Endothelial cell of umbilical vein (primary cell): ENCODE measurements at regions not wholly inside any gene's neighbourhood (a gene's known extent, or its start where the extent isn't known, plus 50 kb on each side); places are given as distances from the start of the nearest gene placed in this dataset.

ENCODE experiments used
- EZH2 ChIP-seq: IDR thresholded peaks from 2 replicates; pipeline ENCODE4 v1.6.1; 2012; ENCODE audit warnings: borderline replicate concordance, low read depth, mild to moderate bottlenecking, moderate library complexity, low read length, inconsistent platforms; ENCODE audit not compliant: severe bottlenecking
- MYC ChIP-seq: IDR thresholded peaks from one replicate; pipeline ENCODE4 v1.6.1; 2011; ENCODE audit warnings: mild to moderate bottlenecking, low read depth, low read length

GRCh38 chr3:80060664-80061063 lies 292.9 kb upstream of the ROBO1 start:
- TF ChIP-seq EZH2 (no peak), MYC (no peak)
